NB4 (cell line): ENCODE measurements at regions not wholly inside any gene's neighbourhood (a gene's known extent, or its start where the extent isn't known, plus 50 kb on each side); places are given as distances from the start of the nearest gene placed in this dataset.
"Not testable (repeated sequence)": the region's sequence is repeated elsewhere in the genome, so short reads cannot be mapped to it uniquely, and the experiment has no call there.

ENCODE experiments used
- DNase-seq: peaks from one replicate; pipeline ENCODE4 v3.0.0; 2010; ENCODE audit warnings: low read depth
- H3K4me3 ChIP-seq: one replicate; pipeline ENCODE4 v1.5.1; 2011; ENCODE audit warnings: mild to moderate bottlenecking, low read depth, low read length, moderate library complexity
- MYC ChIP-seq: IDR thresholded peaks from 2 replicates; pipeline ENCODE4 v1.6.1; 2011; ENCODE audit warnings: low read depth, low read length
- POLR2A ChIP-seq: IDR thresholded peaks from 2 replicates; pipeline ENCODE4 v1.6.1; 2011; ENCODE audit warnings: mild to moderate bottlenecking; ENCODE audit not compliant: insufficient read length; ENCODE audit errors: extremely low read depth
- TF ChIP-seq, protein P1 (sequence below): IDR thresholded peaks from 2 replicates; pipeline ENCODE4 v1.6.1; 2011; ENCODE audit warnings: low read depth, low read length
- TF ChIP-seq, protein P2 (sequence below): IDR thresholded peaks from one replicate; pipeline ENCODE4 v1.5.1; 2012; ENCODE audit warnings: low read depth, low read length

- DNase-seq, result no peak
- TF ChIP-seq, protein P1, sequence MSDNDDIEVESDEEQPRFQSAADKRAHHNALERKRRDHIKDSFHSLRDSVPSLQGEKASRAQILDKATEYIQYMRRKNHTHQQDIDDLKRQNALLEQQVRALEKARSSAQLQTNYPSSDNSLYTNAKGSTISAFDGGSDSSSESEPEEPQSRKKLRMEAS, result no peak
- TF ChIP-seq, protein P2, sequence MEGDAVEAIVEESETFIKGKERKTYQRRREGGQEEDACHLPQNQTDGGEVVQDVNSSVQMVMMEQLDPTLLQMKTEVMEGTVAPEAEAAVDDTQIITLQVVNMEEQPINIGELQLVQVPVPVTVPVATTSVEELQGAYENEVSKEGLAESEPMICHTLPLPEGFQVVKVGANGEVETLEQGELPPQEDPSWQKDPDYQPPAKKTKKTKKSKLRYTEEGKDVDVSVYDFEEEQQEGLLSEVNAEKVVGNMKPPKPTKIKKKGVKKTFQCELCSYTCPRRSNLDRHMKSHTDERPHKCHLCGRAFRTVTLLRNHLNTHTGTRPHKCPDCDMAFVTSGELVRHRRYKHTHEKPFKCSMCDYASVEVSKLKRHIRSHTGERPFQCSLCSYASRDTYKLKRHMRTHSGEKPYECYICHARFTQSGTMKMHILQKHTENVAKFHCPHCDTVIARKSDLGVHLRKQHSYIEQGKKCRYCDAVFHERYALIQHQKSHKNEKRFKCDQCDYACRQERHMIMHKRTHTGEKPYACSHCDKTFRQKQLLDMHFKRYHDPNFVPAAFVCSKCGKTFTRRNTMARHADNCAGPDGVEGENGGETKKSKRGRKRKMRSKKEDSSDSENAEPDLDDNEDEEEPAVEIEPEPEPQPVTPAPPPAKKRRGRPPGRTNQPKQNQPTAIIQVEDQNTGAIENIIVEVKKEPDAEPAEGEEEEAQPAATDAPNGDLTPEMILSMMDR, result no peak
- TF ChIP-seq POLR2A (no peak), MYC (no peak)
- H3K4me3 ChIP-seq, result no peak overlapping the region
These were observed 135.6 kb upstream of the KYNU start for GRCh38 chr2:142741764-142742269.

GRCh38 chr2:142734770-142735169 is 142.7 kb upstream of the KYNU start:
- TF ChIP-seq, protein P2, result no peak
- TF ChIP-seq MYC, result no peak
- no peak for TF ChIP-seq POLR2A
- TF ChIP-seq, protein P1, result no peak
- DNase-seq, result peak; percentile 20
- H3K4me3 ChIP-seq, result no peak overlapping the region

DNA sequence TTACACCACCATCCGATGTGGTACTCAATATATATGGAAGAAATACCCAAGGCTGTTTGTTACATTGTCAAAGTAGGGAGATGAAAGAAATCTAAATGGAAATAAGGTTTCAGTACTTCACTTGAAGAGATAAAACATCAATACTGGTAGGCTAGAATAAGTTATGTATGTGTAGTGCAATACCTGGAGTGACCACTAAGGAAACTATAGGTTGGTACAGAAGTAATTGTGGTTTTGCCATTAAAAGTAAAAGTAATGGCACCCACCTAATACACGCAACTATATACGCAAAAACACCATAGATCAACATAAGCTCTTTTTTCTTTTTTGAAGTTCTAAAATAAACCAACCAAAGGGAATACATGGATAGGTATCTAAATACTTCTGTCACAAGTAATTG is 143.2 kb upstream of the KYNU start:
- H3K4me3 ChIP-seq, result no peak overlapping the region
- TF ChIP-seq, protein P2, result no peak
- no peak for TF ChIP-seq MYC
- TF ChIP-seq POLR2A, result no peak
- TF ChIP-seq, protein P1, result no peak
- DNase-seq, result no peak

GRCh38 chr2:142729814-142730213 is 147.7 kb upstream of the KYNU start:
- DNase-seq, H3K4me3 ChIP-seq: not testable (repeated sequence)

- DNase-seq, H3K4me3 ChIP-seq: not testable (repeated sequence)
These were observed 149.5 kb upstream of the KYNU start for GRCh38 chr2:142727821-142728478.

DNA sequence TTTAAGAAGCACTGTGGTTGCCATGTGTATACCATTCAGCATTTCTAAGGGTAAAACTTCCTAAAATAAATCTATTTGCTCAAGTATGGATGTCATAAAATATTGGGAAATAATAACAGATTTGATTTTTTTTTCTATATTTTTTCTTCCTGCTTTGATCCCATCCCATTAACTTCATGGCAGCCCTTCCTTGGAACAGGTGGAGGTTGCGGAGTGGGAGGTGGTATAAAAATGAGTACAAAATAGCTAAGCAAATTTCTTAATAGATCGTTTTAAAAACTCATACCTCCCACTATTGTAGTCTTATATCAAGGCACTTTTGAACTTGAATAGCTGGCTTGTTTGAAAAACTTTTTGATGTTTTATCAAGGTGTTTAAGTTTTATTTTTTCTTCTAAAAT is 152.1 kb upstream of the KYNU start:
- no peak overlapping the region for H3K4me3 ChIP-seq
- no peak for DNase-seq
- TF ChIP-seq MYC (no peak), POLR2A (no peak)
- TF ChIP-seq, protein P1, result no peak
- TF ChIP-seq, protein P2, result no peak

DNA sequence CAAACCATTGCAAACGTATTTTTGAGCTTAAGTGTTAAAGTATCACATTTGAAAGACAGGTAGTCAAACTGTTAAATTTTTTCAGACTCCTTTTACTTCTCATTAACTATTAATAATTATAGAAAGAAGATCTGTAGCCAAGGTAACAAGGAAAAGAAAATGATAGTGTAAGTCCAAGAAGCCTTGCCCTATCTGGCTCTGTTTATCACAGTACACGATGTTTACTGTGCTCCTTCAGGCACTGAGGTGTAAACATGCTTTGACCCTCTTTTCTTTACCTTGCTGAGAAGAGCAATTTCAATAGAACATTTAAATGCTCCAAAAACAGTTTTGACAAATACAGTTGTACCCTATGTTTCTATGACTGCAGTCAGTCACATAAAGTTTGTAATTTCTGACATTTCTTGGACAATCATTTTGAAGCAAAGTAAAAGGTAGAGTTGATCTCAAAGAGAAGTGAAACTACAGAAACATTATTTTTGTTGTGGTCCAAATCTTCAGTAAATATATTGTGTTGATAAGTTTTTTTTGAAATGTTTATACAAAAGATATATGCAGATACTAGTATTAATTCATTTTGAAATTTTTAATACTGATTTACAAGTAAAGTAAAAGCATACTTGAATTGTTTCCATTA is 152.6 kb upstream of the KYNU start:
- H3K4me3 ChIP-seq, result no peak overlapping the region
- TF ChIP-seq, protein P2, result no peak
- TF ChIP-seq POLR2A (no peak), MYC (no peak)
- TF ChIP-seq, protein P1, result no peak
- no peak for DNase-seq
